ENCODE measurements at regions not wholly inside any gene's neighbourhood (a gene's known extent, or its start where the extent isn't known, plus 50 kb on each side); places are given as distances from the start of the nearest gene placed in this dataset.

DNA sequence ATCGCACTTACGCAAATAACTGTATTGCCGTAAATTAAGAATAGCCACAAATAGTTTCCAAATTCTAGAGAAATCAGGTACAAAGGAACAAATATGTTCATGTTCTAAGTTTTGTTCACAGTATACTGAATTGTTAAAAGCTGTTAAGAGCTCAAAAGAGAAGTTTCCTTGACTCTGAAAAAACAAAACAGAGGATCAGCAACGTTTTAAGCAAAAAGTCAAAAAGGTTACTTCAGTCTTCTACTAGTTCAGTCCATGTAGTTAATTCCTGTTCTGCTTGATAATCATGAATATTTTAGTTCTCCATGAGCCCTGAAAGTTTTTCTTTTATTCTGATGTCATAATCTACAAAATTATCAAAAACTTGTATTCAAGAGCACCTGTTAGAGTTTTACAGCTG is 128.6 kb upstream of the MAST4 start:
- H3K9me3 Mint-ChIP-seq (ENCODE audit: unreplicated experiment): peaks cover 2% of the 10 kb centered on the region
- no peak for DNase-seq
- H3K27me3 Mint-ChIP-seq (ENCODE audit: unreplicated experiment): peaks cover 2% of the 10 kb centered on the region
- TF ChIP-seq, protein P1, sequence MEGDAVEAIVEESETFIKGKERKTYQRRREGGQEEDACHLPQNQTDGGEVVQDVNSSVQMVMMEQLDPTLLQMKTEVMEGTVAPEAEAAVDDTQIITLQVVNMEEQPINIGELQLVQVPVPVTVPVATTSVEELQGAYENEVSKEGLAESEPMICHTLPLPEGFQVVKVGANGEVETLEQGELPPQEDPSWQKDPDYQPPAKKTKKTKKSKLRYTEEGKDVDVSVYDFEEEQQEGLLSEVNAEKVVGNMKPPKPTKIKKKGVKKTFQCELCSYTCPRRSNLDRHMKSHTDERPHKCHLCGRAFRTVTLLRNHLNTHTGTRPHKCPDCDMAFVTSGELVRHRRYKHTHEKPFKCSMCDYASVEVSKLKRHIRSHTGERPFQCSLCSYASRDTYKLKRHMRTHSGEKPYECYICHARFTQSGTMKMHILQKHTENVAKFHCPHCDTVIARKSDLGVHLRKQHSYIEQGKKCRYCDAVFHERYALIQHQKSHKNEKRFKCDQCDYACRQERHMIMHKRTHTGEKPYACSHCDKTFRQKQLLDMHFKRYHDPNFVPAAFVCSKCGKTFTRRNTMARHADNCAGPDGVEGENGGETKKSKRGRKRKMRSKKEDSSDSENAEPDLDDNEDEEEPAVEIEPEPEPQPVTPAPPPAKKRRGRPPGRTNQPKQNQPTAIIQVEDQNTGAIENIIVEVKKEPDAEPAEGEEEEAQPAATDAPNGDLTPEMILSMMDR (IDR thresholded peaks at IDR 0.05; ENCODE audit: partially characterized antibody, unreplicated experiment): no peak
- H3K36me3 Mint-ChIP-seq (ENCODE audit: unreplicated experiment): peaks cover 10% of the 10 kb centered on the region
- no peak overlapping the region for H3K4me3 Mint-ChIP-seq (ENCODE audit: unreplicated experiment)
- H3K27ac Mint-ChIP-seq (ENCODE audit: unreplicated experiment): no peak overlapping the region
- no peaks in the 10 kb centered on the region for H3K4me1 Mint-ChIP-seq (ENCODE audit: low read depth, unreplicated experiment)

DNA sequence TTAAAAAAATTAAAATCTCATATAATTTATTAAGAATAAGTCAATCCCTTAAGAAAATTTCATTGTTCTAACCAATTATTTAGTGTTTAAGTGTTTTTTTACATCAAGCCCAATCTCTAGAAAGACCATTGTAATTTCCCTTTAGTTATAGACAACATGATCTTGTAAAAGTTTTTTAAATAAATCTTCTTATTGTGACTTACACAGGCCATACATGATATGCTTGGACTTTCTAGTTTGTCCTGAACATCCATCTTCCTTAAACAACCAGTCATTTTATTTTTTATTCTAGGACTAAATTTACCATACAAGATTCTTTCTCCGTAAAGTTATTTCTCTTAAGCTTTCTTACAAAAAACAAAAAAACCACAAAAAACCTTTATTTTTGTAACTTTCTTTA is 126.5 kb upstream of the MAST4 start:
- Mint-ChIP-seq H3K4me3 (ENCODE audit: unreplicated experiment) (no peak overlapping the region), H3K36me3 (ENCODE audit: unreplicated experiment) (peaks cover 15% of the 10 kb centered on the region), H3K4me1 (ENCODE audit: low read depth, unreplicated experiment) (no peaks in the 10 kb centered on the region), H3K27ac (ENCODE audit: unreplicated experiment) (no peak overlapping the region), H3K27me3 (ENCODE audit: unreplicated experiment) (peaks cover 2% of the 10 kb centered on the region), H3K9me3 (ENCODE audit: unreplicated experiment) (peaks cover 2% of the 10 kb centered on the region)
- TF ChIP-seq, protein P1 (IDR thresholded peaks at IDR 0.05; ENCODE audit: partially characterized antibody, unreplicated experiment): no peak
- DNase-seq: no peak

DNA sequence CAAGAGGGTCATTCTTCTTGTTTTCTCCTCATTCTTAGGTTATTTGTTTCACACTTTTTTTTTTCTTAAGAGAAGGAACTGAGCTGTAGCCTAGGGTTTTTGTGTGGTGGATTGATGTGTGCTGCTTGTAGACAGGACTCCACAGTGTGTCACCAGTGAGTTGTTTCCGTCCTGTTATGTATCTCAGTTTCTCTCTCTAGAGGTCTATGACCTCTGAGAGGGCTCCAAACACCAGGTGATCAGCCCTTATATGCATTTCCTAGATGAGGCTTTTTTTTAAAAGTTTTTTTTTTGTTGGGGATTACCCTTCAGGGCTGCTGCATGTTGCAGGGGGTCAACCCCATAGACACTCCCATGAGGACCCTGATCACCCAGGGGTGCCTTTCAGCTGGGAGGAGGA is 124.2 kb upstream of the MAST4 start:
- Mint-ChIP-seq H3K9me3 (ENCODE audit: unreplicated experiment) (no peaks in the 10 kb centered on the region), H3K27ac (ENCODE audit: unreplicated experiment) (no peak overlapping the region), H3K4me3 (ENCODE audit: unreplicated experiment) (no peak overlapping the region), H3K27me3 (ENCODE audit: unreplicated experiment) (no peaks in the 10 kb centered on the region), H3K36me3 (ENCODE audit: unreplicated experiment) (peaks cover 4% of the 10 kb centered on the region), H3K4me1 (ENCODE audit: low read depth, unreplicated experiment) (no peaks in the 10 kb centered on the region)
- no peak for DNase-seq
- TF ChIP-seq, protein P1 (IDR thresholded peaks at IDR 0.05; ENCODE audit: partially characterized antibody, unreplicated experiment): no peak

DNA sequence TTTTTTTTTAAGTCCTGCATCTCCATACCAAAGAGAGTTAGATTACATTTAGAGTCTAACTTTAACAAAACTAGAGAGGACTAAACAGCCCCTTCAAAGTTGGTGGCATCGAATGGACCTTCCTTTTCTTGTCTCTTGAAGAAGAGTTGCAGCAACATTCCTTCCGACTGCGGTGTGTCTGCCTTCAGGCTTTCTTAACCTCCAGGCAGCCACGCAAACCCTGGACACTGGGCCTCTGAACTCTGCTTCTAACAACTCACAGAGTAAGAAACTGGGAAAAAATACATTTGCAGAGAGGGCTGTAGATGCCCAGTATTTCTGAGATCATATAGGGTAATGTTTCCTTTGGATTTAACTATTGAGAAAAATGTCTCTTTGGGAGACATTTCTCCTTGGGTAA is 120.5 kb upstream of the MAST4 start:
- Mint-ChIP-seq H3K36me3 (ENCODE audit: unreplicated experiment) (peaks cover 7% of the 10 kb centered on the region), H3K27ac (ENCODE audit: unreplicated experiment) (no peak overlapping the region), H3K4me1 (ENCODE audit: low read depth, unreplicated experiment) (no peaks in the 10 kb centered on the region), H3K27me3 (ENCODE audit: unreplicated experiment) (no peaks in the 10 kb centered on the region), H3K9me3 (ENCODE audit: unreplicated experiment) (no peaks in the 10 kb centered on the region), H3K4me3 (ENCODE audit: unreplicated experiment) (no peak overlapping the region)
- TF ChIP-seq, protein P1 (IDR thresholded peaks at IDR 0.05; ENCODE audit: partially characterized antibody, unreplicated experiment): no peak
- DNase-seq: no peak

DNA sequence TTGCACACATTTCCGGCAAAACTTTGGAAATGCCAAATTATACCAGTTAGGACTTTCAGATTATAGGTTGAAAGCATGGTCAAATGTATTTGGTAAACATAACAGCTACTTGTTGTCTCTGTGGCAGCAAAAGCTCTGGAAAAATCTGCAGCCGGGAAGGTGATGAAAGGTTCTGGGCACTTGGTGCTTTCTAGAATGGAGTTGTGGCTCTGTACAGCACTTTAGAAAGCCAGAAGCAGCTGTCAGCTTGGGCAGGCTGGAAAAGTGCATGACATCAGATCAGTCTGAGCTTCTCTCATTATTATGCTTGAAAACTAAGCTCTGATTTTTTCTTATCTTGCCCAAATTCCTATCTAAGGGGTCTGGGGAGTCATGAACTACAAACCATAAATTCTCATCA is 118.6 kb upstream of the MAST4 start:
- Mint-ChIP-seq H3K36me3 (ENCODE audit: unreplicated experiment) (peaks cover 12% of the 10 kb centered on the region), H3K27me3 (ENCODE audit: unreplicated experiment) (peaks cover 3% of the 10 kb centered on the region), H3K27ac (ENCODE audit: unreplicated experiment) (no peak overlapping the region), H3K9me3 (ENCODE audit: unreplicated experiment) (peaks cover 2% of the 10 kb centered on the region), H3K4me3 (ENCODE audit: unreplicated experiment) (no peak overlapping the region), H3K4me1 (ENCODE audit: low read depth, unreplicated experiment) (no peaks in the 10 kb centered on the region)
- TF ChIP-seq, protein P1 (IDR thresholded peaks at IDR 0.05; ENCODE audit: partially characterized antibody, unreplicated experiment): no peak
- DNase-seq: no peak

Data from glutamatergic neuron (in vitro differentiated cells).